Vagina (tissue), 2 donors: ENCODE measurements at regions not wholly inside any gene's neighbourhood (a gene's known extent, or its start where the extent isn't known, plus 50 kb on each side); places are given as distances from the start of the nearest gene placed in this dataset.

ENCODE experiments used
- CTCF ChIP-seq, 3 experiments: fragments of 450-650 bp in 2 of 3; fragments of 200-600 bp in 1 of 3; sonication (generic) in 1 of 3; IDR thresholded peaks; one replicate each; pipeline ENCODE4 v1.5.1; 2017 to 2019; ENCODE audit warnings: antibody characterized with exemption in 3 of 3, mild to moderate bottlenecking in 2 of 3, moderate library complexity in 2 of 3
- POLR2A ChIP-seq, 2 donors: fragments of 450-650 bp; IDR thresholded peaks; one replicate each; pipeline ENCODE4 v1.6.1; 2017; ENCODE audit warnings: antibody characterized with exemption in 2 of 2, mild to moderate bottlenecking in 2 of 2, moderate library complexity in 2 of 2

- TF ChIP-seq CTCF (IDR thresholded peaks at IDR 0.05) (no peak), POLR2A (IDR thresholded peaks at IDR 0.05) (no peak)
These were observed 1192.0 kb downstream of the CDH12 start for GRCh38 chr5:21661184-21661583.
